IMR-90 (cell line): ENCODE measurements at regions not wholly inside any gene's neighbourhood (a gene's known extent, or its start where the extent isn't known, plus 50 kb on each side); places are given as distances from the start of the nearest gene placed in this dataset.

Experiments
- ATAC-seq: fragments of 200-7000 bp; cut with Tn5 transposase; 2 replicates; pipeline ENCODE4 v1.9.1; 2020; ENCODE audit warnings: low read depth, mild to moderate bottlenecking, moderate library complexity
- BruUV-seq: library from RNA; stranded (reverse); fragments of 400-500 nt; replicated peaks from 2 replicates; lab custom pipeline; 2021; lab: Mats Ljungman, UMichigan
- CTCF ChIA-PET: fragments of 300-600 bp; formaldehyde crosslinking; extraction: SDS; loops from one replicate; lab custom pipeline; 2021; ENCODE audit warnings: antibody characterized with exemption; lab: Yijun Ruan, JAX
- POLR2A ChIA-PET: fragments of 300-600 bp; sonication (Branson Sonifier 250); formaldehyde crosslinking; loops from one replicate; lab custom pipeline; 2022; ENCODE audit warnings: antibody characterized with exemption; ENCODE audit not compliant: unreplicated experiment; lab: Charles Lee
- DNase-seq: peaks from one replicate; pipeline ENCODE4 v3.0.0; 2013
- H2AFZ ChIP-seq: replicated peaks from 2 replicates; pipeline ENCODE3; 2013; ENCODE audit warnings: low read length, mild to moderate bottlenecking; ENCODE audit not compliant: poor library complexity
- H2AK5ac ChIP-seq: 2 replicates; pipeline ENCODE4 v1.6.1; 2013; ENCODE audit warnings: low read depth, low read length, inconsistent platforms
- H2AK9ac ChIP-seq: replicated peaks from 2 replicates; pipeline ENCODE3; 2013; ENCODE audit warnings: mild to moderate bottlenecking, low read depth, low read length, moderate library complexity; ENCODE audit not compliant: poor library complexity
- H2BK120ac ChIP-seq: 2 replicates; pipeline ENCODE4 v1.6.1; 2013; ENCODE audit warnings: low read depth, low read length, inconsistent platforms
- H2BK15ac ChIP-seq: 3 replicates; pipeline ENCODE4 v1.6.1; 2013; ENCODE audit warnings: low read depth, low read length, inconsistent platforms
- H2BK20ac ChIP-seq: 2 replicates; pipeline ENCODE4 v1.6.1; 2013; ENCODE audit warnings: low read depth, mild to moderate bottlenecking, inconsistent platforms, low read length, moderate library complexity
- H2BK5ac ChIP-seq: 2 replicates; pipeline ENCODE4 v1.6.1; 2013; ENCODE audit warnings: mild to moderate bottlenecking, low read depth, low read length, inconsistent platforms; ENCODE audit not compliant: poor library complexity, severe bottlenecking
- H3K14ac ChIP-seq: replicated peaks from 2 replicates; pipeline ENCODE4 v1.6.1; 2013; ENCODE audit warnings: low read depth, low read length, inconsistent platforms
- H3K18ac ChIP-seq: 2 replicates; pipeline ENCODE4 v1.6.1; 2013; ENCODE audit warnings: low read depth, low read length, control low read depth
- H3K23ac ChIP-seq: 2 replicates; pipeline ENCODE4 v1.6.1; 2013; ENCODE audit warnings: low read depth, low read length, inconsistent platforms
- H3K27ac ChIP-seq: 2 replicates; pipeline ENCODE4 v1.5.1; 2013; ENCODE audit warnings: mild to moderate bottlenecking, control low read depth, low read length; ENCODE audit not compliant: insufficient read depth
- H3K27me3 ChIP-seq: 2 replicates; pipeline ENCODE4 v1.6.1; 2013; ENCODE audit warnings: low read length; ENCODE audit not compliant: control insufficient read depth, insufficient read depth
- H3K36me3 ChIP-seq: 2 replicates; pipeline ENCODE4 v1.6.1; 2013; ENCODE audit warnings: low read length, mixed read lengths; ENCODE audit not compliant: control insufficient read depth, insufficient read depth
- H3K4ac ChIP-seq: 2 replicates; pipeline ENCODE4 v1.6.1; 2013; ENCODE audit warnings: low read depth, low read length, inconsistent platforms
- H3K4me1 ChIP-seq: 2 replicates; pipeline ENCODE4 v1.6.1; 2013; ENCODE audit warnings: low read length, mixed read lengths; ENCODE audit not compliant: control insufficient read depth, insufficient read depth
- H3K4me2 ChIP-seq: 2 replicates; pipeline ENCODE4 v1.6.1; 2013; ENCODE audit warnings: low read depth, mild to moderate bottlenecking, control low read depth, low read length, moderate library complexity
- H3K4me3 ChIP-seq: 2 replicates; pipeline ENCODE4 v1.5.1; 2013; ENCODE audit warnings: low read depth, mild to moderate bottlenecking, control low read depth, low read length, moderate library complexity; ENCODE audit not compliant: insufficient read depth
- H3K56ac ChIP-seq: 2 replicates; pipeline ENCODE4 v1.6.1; 2013; ENCODE audit warnings: low read length, inconsistent platforms; ENCODE audit not compliant: insufficient read depth; ENCODE audit errors: extremely low read depth
- H3K79me1 ChIP-seq, 2 experiments: 2 replicates each; pipeline ENCODE4 v1.6.1; 2013; ENCODE audit warnings: low read length in 2 of 2, inconsistent platforms in 1 of 2, low read depth in 1 of 2
- H3K9ac ChIP-seq: 2 replicates; pipeline ENCODE4 v1.6.1; 2013; ENCODE audit warnings: low read depth, low read length, control low read depth
- H3K9me1 ChIP-seq: 2 replicates; pipeline ENCODE4 v1.6.1; 2013; ENCODE audit warnings: low read length, inconsistent platforms; ENCODE audit not compliant: insufficient read depth
- H3K9me3 ChIP-seq: 2 replicates; pipeline ENCODE4 v1.6.1; 2013; ENCODE audit warnings: low read length; ENCODE audit not compliant: control insufficient read depth, insufficient read depth
- H4K20me1 ChIP-seq: 2 replicates; pipeline ENCODE4 v1.6.1; 2013; ENCODE audit warnings: low read length, inconsistent platforms; ENCODE audit not compliant: insufficient read depth
- H4K5ac ChIP-seq: 2 replicates; pipeline ENCODE4 v1.6.1; 2013; ENCODE audit warnings: mild to moderate bottlenecking, low read depth, low read length, control low read depth
- H4K8ac ChIP-seq, 2 experiments: 2 replicates each; pipeline ENCODE4 v1.6.1; 2013; ENCODE audit warnings: low read depth in 2 of 2, low read length in 2 of 2, control low read depth in 1 of 2, inconsistent platforms in 1 of 2
- H4K91ac ChIP-seq: 2 replicates; pipeline ENCODE4 v1.6.1; 2013; ENCODE audit warnings: low read depth, low read length, inconsistent platforms; ENCODE audit not compliant: insufficient read depth
- BHLHE40 ChIP-seq: fragments of 150-350 bp; IDR thresholded peaks from 2 replicates; pipeline ENCODE4 v1.6.1; 2016; ENCODE audit warnings: mild to moderate bottlenecking, low read depth, low read length
- FOS ChIP-seq: fragments of 150-350 bp; IDR thresholded peaks from 2 replicates; pipeline ENCODE4 v1.6.1; 2016; ENCODE audit warnings: low read depth, low read length
- MAZ ChIP-seq: IDR thresholded peaks from 2 replicates; pipeline ENCODE4 v1.6.1; 2012; ENCODE audit warnings: low read depth, mild to moderate bottlenecking, low read length, improper control_type of control experiment, moderate library complexity, borderline replicate concordance
- MXI1 ChIP-seq: IDR thresholded peaks from 2 replicates; pipeline ENCODE4 v1.6.1; 2012; ENCODE audit warnings: low read depth, mild to moderate bottlenecking, low read length, moderate library complexity, borderline replicate concordance
- POLR2A ChIP-seq: IDR thresholded peaks from 2 replicates; pipeline ENCODE4 v1.6.1; 2012; ENCODE audit warnings: mild to moderate bottlenecking, low read depth, low read length
- RAD21 ChIP-seq: IDR thresholded peaks from 2 replicates; pipeline ENCODE4 v1.6.1; 2012; ENCODE audit warnings: low read length, improper control_type of control experiment
- RCOR1 ChIP-seq: IDR thresholded peaks from 2 replicates; pipeline ENCODE4 v1.6.1; 2012; ENCODE audit warnings: mild to moderate bottlenecking, low read length, improper control_type of control experiment; ENCODE audit not compliant: insufficient replicate concordance
- RFX5 ChIP-seq: IDR thresholded peaks from 2 replicates; pipeline ENCODE4 v1.8.0; 2012; ENCODE audit warnings: low read depth, mild to moderate bottlenecking, low read length, moderate library complexity
- WGBS, 2 experiments: methylation state at CpG; one replicate each; pipeline versions ENCODE4 v1.1.5 to v1.1.7; 2013; ENCODE audit warnings: missing lambda C conversion rate in 2 of 2; ENCODE audit not compliant: insufficient read length in 1 of 2; ENCODE audit errors: extremely low coverage in 2 of 2; 5-methylcytosine and 5-hydroxymethylcytosine counted together
- dilution Hi-C: fragments of 300-500 bp; cut with HindIII; formaldehyde crosslinking; loops from one replicate; pipeline ENCODE4 v1.14.3; 2018; ENCODE audit warnings: low sequenced_read_pairs; ENCODE audit not compliant: unreplicated experiment
- in situ Hi-C: fragments of 300-500 bp; cut with MboI; formaldehyde crosslinking; loops from 3 replicates; pipeline ENCODE4 v1.14.3; 2019; ENCODE audit warnings: low sequenced_read_pairs, inconsistent platforms, mixed read lengths
- intact Hi-C: fragments of 100-400 bp; cut with micrococcal nuclease; formaldehyde crosslinking; loops from 2 replicates; pipeline ENCODE4 v1.10.0; 2022

DNA sequence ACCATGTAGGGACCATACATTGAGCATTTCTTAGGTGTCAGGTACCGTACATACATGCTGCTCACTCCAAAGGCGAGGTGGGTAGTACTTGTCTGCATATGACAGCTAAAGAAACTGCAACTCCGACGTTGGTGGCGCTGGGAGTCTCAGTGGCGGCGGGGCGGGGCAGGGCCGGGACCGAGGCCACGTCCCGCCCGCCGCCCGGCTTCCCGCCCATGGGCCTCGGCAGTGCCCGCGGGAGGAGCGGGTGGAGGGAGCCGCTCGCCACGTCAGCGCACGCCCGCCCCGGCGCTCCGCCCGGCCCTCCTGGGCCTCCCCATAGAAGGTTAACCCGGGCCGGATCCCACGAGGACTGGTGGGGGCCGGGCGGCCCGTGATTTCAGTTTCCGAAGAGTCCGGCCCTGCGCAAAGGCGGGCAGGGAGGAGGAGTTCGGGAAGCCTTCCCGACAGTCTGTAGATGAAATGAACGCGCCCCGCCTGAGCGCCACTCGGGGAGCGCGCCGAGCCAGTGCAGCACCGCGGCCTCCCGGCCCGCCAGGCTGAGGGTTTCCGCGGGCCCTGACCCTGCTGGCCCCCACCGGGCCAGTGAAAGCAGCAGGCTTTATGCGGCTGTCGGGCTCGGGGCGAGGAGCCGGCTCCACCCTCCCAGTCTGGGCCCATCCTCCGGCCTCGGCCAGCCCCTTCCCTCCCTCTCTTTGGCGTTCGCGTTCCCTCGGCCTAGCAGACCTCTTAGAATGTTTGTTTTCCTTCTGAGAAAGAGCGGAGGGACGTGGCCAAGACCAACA, 119.9 kb upstream of the JUN start:
- H2AK5ac ChIP-seq = peak overlapping the region; percentile 99

More for the DNA sequence above, 119.9 kb upstream of the JUN start:
- in situ Hi-C loops (loop anchor here (10.0 kb wide), 1 partner anchor 801 kb away; no protein-coding TSS in a partner anchor), dilution Hi-C loops (no loop called here), intact Hi-C loops (loop anchor here (1.0 to 5.0 kb wide), 8 partner anchors 87 to 854 kb away; partner anchors contain the start of gene FGGY)
- Histone ChIP-seq H2BK120ac (peak overlapping the region; percentile 88), H3K36me3 (no peaks in the 10 kb centered on the region), H2BK20ac (peak overlapping the region; percentile 85), H3K4me1 (peaks cover 11% of the 10 kb centered on the region), H3K9me3 (no peaks in the 10 kb centered on the region), H3K56ac (peak overlapping the region; percentile 93), H3K4me2 (peak overlapping the region; percentile 94), H4K5ac (peak overlapping the region; percentile 91), H4K91ac (peak overlapping the region; percentile 100), H3K27me3 (no peaks in the 10 kb centered on the region), H3K14ac (peak overlapping the region; percentile 99), H2AFZ (peak overlapping the region; percentile 96), H3K23ac (peak overlapping the region; percentile 92), H4K20me1 (no peaks in the 10 kb centered on the region), H3K4ac (peak overlapping the region; percentile 93), H2BK15ac (peak overlapping the region; percentile 100), H3K9me1 (peaks cover 17% of the 10 kb centered on the region), H3K18ac (peak overlapping the region; percentile 99), H3K79me1 (peaks cover 0 to 15% of the 10 kb centered on the region in 2 experiments; a peak in 2 of 4 replicates), H4K8ac (peak overlapping the region; percentile 94 to 99), H3K27ac (peak overlapping the region; percentile 93), H3K4me3 (peak overlapping the region; percentile 55), H3K9ac (peak overlapping the region; percentile 90), H2AK9ac (peak overlapping the region; percentile 96), H2BK5ac (peak overlapping the region; percentile 94)
- no TSS peak for BruUV-seq
- peak; percentile 89 for ATAC-seq
- peak; percentile 89 for DNase-seq
- TF ChIP-seq RCOR1 = no peak
- no peak for TF ChIP-seq RFX5
- peak; percentile 73; the same call in 1 of the 2 replicates for TF ChIP-seq MAZ
- 0 out of 2 replicates have a peak, but pooled peaks have one; percentile 1 for TF ChIP-seq RAD21
- TF ChIP-seq POLR2A = peak; percentile 92
- no peak for TF ChIP-seq FOS
- peak; percentile 61 for TF ChIP-seq BHLHE40
- peak; percentile 50; the same call in 1 of the 2 replicates for TF ChIP-seq MXI1
- ChIA-PET POLR2A (interaction anchor here (0.6 kb wide), 1 partner anchor 124 kb away, joined by 4 read pairs; no protein-coding TSS in a partner anchor), CTCF (interaction anchor here (0.9 kb wide), 1 partner anchor 10 kb away, joined by 4 read pairs; no protein-coding TSS in a partner anchor)
- 0% methylated on average over 16 of the region's 70 CpGs; no CpG with 5 or more reads in 1 of the 2 experiments for WGBS, 2 experiments
